ENCODE measurements at regions not wholly inside any gene's neighbourhood (a gene's known extent, or its start where the extent isn't known, plus 50 kb on each side); places are given as distances from the start of the nearest gene placed in this dataset.
"Not testable (repeated sequence)": the region's sequence is repeated elsewhere in the genome, so short reads cannot be mapped to it uniquely, and the experiment has no call there.

GRCh38 chr3:181998828-181999227, 287.1 kb downstream of the SOX2 start:
- DNase-seq, result no peak

GRCh38 chr3:181999314-181999713, 287.6 kb downstream of the SOX2 start:
- DNase-seq, result no peak

GRCh38 chr3:182000447-182000846, 288.7 kb downstream of the SOX2 start:
- DNase-seq, result no peak

DNA sequence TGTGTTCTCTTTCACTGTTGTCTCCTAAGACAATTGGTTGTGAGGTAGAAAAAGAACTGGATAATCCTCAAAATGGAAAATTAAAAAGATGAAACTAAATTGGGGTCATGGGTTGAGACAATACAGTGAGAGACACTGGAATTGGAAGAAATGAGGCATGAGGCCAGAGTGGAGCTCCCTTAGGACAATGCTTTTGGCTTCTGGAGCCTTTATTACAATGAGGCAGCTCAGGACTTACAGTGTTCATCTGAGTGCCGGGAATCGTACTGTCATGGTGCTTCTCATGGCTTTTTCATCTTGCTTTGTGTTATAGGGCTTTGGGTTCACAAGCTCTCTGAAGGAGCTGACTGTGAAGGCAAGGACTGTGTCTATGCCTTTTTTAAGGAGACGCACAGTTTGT, 293.5 kb downstream of the SOX2 start:
- no peak for DNase-seq

DNA sequence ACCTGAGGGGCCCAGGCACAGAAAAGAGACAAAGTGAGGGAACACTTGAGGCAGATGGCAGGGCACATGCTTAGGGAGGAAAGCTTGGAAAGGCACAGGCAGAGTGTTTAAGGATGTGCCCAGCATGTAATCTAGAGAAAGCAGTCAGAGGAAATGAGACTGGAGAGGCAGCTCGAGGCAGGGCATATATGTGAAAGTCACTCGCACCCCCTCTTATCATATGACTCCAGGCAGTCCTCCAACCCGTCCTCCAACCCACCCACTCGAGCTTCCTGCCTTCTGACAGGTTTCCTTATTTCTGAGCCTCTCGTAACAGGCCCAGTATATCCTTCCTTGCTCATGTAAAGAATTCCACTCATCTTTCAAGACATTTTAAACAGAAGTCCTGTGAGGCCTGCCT, 294.0 kb downstream of the SOX2 start:
- no peak for DNase-seq

DNA sequence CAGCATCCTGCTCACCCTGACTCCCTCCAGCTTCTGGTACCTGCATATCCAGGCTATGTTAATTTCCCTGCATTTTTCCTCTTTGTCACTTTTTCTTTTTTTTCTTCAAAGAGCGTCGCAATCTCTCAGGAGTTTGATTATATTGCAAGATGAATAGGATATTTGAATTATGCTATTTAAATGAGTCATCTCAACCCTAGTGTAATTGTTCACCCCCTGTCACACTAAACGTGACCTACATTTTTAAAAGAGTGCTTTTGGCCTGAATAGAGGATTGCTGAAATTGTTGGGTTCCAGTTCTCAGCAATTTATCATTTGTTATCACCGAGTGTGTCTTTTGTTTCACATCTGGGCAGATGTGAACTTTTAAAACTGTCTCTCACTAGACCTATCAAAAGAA, 294.7 kb downstream of the SOX2 start:
- no peak for DNase-seq

GRCh38 chr3:182007441-182007840, 295.7 kb downstream of the SOX2 start:
- DNase-seq, result no peak

DNA sequence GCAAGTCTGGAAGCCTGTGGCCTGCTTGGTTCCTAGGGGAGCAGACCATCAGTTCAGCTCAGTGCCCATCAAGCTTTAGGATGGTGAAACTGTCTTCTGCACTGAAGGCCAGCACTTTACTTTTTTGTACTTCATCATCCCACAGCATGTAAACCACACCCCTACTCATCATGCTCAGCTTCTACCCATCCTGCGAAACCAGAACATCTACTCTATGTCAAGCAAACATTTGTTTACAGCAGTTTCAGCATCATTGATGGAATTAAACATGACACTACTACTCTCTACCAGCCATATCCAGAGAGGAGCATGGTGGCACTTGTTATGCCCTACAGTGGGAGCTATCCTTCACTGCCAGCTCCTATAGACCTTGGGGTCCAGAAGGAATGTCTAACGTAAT, 306.6 kb downstream of the SOX2 start:
- no peak for DNase-seq

- DNase-seq, result no peak
Observed at GRCh38 chr3:182019926-182020325, 308.2 kb downstream of the SOX2 start.

DNA sequence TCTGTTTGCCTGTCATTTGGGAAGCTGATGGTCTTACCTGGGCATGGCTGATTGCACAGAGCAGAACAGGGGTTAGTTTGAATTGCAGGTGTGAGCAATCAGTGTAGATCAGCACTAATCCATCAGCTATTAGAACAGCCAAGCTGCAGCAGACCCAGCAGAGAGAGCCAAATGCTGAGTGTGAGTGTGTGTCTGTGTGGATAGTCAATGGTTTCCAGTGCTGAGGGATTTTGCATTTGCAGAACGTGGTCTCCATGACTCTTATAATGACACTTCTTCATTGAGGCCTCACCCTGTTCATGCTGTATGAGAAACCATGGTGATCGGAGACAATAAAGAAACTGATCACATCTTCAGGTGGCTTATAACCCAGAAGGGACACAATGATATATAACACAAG, 312.1 kb downstream of the SOX2 start:
- no peak for DNase-seq

- DNase-seq, result no peak
Observed at GRCh38 chr3:182027366-182027765, 315.6 kb downstream of the SOX2 start.

- no peak for DNase-seq
Observed at GRCh38 chr3:182028081-182028480, 316.4 kb downstream of the SOX2 start.

GRCh38 chr3:182034231-182034630, 322.5 kb downstream of the SOX2 start:
- DNase-seq, result not testable (repeated sequence)

DNA sequence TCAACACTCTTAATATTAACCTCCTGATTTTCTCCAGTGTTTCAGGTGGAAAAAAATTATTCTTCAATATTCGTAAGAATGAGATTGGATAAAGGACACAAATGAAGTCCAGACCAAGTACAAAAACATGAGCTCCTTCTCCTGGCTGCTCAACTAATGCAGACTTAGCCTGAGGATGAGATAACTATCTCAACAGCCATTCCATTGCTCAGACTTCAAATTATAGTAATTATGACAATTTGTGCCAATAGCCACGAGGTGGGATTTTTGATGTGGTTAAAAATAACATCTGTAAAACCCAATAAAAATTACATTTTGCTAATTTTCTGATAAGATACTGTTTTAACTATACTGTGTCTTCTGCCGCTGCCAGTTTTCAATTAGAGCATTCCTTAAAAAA, 323.6 kb downstream of the SOX2 start:
- no peak for DNase-seq

GRCh38 chr3:182036382-182036781, 324.7 kb downstream of the SOX2 start:
- no peak for DNase-seq

- no peak for DNase-seq
Observed at GRCh38 chr3:182041668-182042291, 330.1 kb downstream of the SOX2 start.

DNA sequence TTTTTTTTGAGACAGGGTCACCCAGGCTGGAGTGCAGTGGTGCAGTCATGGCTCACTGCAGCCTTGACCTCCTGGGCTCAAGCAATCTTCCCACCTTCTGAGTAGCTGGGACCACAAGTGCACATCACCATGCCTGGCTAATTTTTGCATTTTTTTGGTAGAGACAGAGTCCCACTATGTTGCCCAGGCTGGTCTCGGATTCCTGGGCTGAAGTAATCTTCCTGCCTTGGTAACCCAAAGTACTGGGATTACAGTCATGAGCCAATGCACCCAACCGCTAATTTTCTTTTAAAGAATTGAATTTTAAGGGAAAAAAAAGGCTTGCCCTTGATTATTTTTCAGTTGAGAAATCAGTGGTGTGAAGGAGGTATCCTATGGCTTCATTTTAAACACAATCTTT, 334.0 kb downstream of the SOX2 start:
- DNase-seq, result peak; percentile 12

DNA sequence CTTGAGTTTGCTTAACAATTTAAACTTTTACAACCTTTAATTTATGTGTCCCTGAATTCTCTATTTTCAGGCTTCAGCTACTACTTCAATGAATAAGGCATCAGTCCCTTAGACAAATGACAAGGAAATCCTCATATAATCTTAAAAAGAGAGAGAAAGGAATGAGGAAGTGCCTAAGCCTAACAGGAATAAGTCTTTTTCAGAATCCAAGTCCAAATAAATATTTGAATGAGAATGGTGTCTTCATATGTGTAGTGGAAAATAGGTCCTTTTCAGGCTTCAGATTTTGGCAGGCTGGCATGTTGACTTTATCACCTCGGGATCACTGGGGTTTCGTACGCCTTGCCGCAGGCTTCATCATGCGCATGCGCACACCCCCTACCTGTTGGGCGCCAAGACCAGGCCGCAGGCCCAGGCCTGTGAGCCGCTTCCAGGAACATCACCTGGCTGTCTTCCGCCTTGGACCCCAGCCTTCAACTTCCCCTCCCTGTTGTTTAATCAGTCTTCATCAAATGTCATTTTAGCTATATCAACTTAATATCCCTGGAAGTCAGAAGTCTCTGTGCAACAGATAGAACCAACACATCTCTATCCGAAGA, 334.5 kb downstream of the SOX2 start:
- no peak for DNase-seq

DNA sequence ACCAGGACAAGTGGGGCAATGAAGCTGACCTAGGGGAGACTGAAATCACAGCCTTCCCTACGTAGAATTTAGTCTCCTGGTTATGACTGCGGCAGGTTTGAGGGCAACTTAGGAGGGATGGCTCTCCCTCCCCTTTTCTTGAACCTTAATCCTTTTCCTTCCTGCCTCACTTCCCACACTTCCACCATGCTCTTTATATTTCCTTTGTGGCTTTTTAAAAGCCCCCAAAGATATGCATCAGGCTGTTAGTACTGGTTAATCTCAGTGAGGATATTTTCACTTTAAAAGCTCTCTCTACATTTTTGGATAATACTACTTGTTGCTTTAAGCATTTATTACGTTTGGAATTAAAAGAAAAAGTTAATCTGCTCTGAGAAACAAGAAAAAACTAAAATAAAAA, 339.2 kb downstream of the SOX2 start:
- DNase-seq, result no peak

DNA sequence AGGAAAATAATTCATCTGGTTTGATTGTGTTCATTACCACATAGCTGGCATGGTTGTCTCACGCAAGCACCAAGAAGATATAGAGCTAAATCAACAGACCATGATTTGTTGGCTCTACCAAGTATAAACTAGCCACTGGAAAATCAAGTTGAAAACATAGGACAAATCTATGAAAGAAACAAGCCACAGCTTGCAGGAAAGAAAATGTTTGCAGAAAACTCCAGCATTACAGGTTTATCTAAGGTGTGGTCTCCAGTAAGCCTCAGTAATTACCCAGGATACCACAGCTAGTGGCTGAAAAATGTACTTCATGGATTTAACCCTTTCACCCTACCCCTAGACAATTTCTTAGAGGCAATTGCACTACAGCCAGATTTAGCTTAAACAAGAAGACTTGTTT, 340.6 kb downstream of the SOX2 start:
- DNase-seq, result no peak

- no peak for DNase-seq
Observed at GRCh38 chr3:182052757-182053156, 341.0 kb downstream of the SOX2 start.

- no peak for DNase-seq
Observed at GRCh38 chr3:182058488-182058887, 346.8 kb downstream of the SOX2 start.

GRCh38 chr3:182063742-182064141, 352.0 kb downstream of the SOX2 start:
- DNase-seq, result no peak

DNA sequence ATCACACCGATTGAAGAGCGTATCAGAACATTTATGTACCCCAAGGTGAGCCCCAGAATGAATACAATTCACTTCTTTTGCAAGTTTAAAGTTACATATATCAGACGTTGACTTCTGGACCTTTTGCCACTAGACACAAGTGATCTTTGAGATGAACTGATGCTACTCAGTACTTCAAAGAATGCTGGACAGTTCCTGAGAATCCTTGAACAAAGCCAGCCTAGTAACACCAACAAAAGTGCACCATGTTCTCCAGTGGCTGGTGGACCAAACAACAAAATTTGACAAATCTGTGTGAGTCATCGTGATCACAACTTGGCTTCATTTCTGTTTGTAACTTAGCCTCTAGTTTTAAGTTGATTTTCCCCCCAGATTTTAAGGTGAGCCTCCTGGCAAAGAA, 355.7 kb downstream of the SOX2 start:
- DNase-seq, result no peak

- DNase-seq, result no peak
Observed at GRCh38 chr3:182078316-182078715, 366.6 kb downstream of the SOX2 start.
